NCI-H1436 treated with DMSO at 0.1 percent for 48 hours (cell line): ENCODE measurements at regions not wholly inside any gene's neighbourhood (a gene's known extent, or its start where the extent isn't known, plus 50 kb on each side); places are given as distances from the start of the nearest gene placed in this dataset.

Experiments
- DNase-seq: peaks from one replicate; lab custom pipeline; 2025; lab: John Stamatoyannopoulos, UW

DNA sequence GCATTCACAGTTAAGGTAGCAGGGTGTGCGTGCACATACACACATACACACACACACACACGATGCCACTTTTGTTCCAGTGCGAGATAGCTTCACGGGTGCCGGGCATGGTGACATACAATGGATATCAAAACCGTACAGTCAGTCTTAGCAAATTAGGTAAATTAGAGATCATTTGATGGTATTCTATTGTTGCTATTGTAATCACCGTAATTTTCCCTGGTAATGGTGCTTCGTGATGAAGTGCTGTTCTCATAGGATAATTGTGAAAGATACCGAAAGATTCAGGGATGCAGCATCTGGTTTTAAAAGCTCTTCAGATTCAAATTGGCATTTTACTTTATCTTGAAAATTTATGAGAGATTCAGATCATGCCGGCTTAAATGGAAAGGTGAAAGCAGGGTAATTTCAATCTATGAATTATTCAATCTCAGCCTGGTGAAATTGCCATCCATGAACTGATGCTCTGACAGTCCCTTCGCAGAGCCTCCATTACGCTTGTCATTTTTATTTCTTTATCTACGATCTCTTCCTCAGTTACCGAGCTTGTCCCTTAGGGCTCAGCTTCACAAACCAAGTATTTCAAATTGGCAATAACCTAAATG is 71.3 kb upstream of the SOX4 start:
- DNase-seq: peak; percentile 72

DNA sequence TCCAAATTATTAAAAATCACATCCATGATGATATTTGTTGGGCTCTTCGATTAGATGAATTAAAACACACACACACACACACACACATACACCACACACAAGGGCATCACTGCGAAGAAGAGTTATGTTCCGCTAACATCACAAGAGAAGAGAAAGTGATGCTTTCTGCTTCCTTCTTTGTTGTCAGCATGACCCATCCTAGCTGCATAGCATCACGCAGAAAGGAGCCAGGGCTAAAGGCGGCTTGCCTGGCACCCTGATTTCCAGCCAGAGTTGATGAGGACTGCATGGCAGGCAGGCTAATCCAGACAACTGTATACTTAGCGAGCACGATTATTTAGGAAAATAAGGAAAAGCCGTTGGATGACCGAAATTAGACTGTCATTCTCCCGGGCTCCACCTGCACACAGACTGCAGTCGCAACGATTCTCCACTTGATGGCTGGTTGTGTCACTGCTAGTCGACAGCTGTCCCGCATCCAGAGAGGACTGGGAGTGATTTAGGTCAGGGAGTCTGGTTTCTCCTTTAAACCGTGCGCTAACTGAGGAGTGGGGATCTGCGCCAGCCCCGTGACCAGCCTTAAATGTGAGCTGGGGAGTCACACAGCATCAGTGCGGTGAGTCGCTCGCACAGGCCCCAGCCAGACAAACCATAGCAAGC is 70.6 kb upstream of the SOX4 start:
- no peak for DNase-seq

DNA sequence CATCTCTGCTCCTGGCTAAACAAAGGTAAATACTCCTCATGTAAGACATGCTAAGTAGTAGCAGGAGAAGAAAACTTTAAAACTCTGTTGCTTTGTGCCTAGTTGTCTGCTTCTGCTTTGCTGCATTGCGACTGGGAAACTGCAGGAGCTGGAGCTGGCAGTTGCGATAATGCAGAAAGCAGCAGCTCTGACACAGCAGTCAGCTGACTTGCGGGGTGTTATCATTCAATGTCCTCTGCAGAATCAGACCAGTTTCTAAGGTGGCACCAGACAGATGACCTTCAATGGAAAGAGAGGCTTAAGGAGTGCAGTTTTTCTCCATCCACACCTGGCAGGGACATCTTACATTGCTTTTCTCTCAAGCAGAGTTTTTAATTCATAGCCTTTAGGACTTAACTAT is 69.9 kb upstream of the SOX4 start:
- no peak for DNase-seq

DNA sequence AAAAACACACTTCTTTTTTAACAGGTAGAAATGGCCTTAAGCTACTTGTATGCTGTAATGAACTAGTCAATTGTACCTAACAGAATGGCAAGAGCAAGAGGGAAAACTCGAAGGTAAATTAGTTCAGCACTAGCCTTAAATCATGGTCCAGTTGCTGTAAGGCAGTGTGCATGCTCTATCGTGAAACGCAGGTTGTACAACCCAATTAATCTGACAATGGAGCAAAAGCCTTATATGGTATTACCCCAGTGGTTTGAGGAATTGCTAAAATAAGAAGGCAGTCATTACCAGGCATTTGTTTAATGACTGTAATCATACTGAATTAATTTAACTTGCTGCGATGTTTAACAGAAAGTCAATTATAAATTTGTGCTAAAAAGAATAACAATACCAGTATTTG is 69.3 kb upstream of the SOX4 start:
- DNase-seq: peak; percentile 93

DNA sequence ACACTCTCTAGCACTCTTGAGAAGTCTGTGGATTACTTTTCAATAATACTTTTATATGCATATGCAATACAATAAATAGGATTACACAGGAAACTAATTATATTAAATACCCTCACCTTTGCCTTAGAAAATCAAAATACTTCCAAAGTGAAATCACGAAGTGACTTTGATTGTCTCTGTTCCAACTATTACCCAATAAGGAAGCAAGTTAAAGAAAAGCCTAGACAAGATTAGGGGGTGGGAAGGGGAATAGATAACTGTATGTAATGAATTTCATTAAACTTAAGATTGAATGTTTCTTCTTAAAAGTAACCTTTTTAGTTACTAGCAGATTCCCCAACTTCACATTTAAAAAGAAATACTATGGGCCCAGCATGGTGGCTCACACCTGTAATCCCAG is 66.6 kb upstream of the SOX4 start:
- DNase-seq: no peak

DNA sequence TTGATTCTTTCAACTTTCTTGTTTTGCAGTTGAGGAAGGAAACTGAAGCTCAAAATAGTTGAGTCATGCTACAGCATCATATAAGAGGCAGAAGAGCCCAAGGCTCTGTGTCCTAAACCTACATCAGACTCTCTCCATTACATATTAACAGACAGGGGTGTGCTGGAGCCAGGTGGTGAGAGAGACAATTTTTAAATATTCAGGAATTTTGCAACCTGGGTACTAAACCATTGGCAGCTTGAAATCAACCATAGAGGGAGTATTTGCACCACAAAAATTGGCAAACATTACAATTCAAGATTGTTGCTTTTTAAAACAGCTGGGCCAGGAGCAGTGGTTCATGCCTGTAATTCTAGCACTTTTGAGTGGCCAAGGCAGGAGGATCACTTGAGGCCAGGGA is 65.8 kb upstream of the SOX4 start:
- DNase-seq: no peak

DNA sequence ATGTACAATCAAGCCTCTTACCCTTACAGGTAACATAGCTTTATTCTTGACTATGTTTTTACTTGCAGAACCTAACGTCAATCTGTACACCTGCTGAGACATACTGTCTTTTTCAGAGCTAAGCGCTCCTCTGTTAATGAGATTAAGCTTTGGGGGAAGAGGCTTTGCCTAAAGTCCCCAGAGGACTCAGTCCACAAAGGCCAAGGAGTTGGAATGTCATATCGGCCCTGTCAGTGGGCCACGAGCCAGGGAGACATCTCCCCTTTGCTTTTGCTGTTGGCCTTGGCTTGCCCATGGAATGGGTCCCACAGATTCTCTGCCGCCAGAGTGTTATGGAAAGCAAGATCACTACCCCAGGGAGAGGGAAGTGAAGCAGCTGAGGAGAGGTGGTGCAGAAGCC is 64.1 kb upstream of the SOX4 start:
- no peak for DNase-seq

DNA sequence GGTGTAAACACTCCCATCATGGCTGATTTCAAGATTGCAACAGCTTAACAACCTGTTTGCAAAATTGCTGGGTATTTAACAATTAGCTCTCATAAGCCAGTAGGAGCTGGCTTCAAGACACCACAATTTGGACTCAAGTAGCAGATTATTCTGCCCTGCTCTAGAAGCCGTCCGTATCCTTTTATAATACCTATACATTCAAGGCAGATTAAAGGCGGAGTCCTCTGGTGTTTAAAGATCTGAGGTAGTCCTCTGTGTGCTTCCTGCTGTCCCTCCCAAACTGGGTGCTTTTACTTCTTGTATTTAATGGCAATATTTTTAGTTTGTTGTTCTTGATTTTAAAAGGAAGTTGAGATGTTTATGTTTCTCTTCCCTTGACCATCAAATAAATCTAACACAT is 62.2 kb upstream of the SOX4 start:
- DNase-seq: no peak

DNA sequence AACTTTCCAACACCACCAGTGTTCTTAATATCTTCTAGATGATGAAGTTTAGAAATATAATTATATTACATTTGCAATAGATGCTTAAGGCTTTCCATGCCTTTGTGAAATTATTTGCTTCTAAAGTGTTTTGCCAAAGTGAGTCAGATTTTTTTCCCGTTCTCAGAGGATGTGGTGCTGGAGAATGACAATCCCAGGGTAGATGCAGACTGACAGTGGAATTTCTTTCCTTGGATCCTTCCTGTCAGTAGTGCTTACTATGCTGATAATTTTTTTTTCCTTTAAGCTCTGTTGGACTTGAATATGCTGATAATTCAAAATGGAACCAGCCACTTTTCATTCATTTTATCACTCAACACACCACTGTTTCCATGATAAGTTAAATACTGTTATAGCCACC is 59.9 kb upstream of the SOX4 start:
- DNase-seq: no peak

DNA sequence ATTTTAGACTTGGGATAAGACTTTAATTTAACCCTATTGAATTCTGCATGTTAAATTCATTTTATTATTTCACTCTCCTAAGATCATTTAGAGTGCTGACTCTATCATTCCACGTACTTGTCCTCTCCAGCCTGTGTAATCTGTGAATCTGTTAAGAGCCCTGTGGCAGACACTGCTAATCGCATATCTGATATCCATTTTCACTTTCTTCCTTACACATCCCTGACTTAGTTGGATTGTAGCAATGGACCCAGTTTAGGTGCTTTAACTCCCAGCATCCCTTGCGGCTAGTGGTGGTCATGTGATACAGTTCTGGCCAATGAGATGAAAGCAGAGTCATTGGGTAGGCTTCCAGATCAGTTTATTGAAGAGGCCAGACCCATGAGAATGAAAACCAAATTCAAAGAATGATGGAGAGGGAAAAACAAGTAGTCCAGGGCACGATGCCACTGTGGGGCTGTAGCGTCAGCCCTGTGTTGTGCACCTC is 57.2 kb upstream of the SOX4 start:
- DNase-seq: no peak

DNA sequence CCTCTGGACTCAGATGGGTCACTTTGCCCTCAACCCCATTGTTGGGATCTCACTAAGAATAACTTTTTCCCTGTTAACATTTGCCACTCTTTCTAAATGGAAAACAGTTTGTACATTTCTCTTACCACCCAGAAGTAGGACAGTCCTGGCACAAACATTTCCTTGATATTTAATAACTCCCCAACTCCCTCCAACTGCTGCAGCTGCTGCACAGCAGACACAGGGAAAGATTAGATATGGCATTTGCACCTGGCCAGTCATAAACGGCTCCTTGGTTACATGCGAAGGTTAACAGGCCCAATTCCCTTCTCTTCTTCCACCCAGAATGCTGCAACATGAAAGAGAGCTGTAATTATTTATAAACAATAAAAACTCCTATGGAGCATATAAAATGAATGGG is 55.9 kb upstream of the SOX4 start:
- DNase-seq: no peak

DNA sequence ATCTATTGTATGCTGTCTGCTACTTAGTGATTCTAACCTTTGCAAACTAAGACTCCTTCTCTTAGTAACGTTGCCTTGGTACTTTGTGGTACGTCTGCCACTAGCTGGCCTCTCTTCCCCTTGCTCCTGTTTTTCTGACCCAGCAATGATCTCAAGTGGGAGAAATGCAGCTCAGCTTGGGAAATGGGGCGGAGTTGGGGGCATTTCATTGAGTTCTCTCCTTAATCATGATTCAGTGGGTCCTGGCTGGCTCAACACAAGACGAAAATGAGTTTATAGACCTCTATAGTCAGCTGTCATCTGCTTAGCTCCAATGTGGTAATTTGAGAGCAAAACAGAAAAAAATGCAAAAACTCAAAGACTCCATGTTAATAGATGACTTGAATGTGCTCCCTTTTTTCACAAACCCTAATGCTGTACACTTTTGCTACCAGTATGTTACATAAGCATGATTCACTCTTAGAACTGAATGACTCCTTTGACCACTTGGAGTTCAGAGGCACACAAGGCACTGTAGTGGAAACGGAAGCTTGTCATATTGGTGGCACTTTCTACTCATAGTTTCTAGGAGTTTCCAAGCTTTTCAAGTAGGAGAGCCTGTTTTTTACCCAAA is 55.3 kb upstream of the SOX4 start:
- no peak for DNase-seq

DNA sequence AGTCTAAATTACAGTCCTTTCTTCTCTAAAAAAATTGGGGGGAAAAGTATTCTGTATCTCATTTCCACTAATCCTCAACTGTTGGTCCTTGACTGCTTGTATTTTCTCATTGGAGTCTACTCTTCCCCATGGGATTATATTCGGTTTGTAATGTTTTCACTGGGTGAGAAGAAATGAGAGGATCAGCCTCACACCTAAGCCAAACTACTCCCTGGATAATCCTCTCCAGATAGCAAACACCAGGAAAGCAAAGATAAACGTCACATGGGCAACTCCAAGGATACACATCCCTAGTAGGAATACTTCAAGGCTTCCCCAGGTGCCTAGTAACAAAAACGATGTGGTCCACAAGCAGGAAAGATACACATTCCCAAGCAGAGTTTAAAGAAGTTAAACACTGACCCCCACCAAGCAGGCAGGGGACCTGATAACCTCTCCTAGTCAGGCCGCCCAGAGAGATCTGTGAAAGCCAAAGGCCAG is 53.9 kb upstream of the SOX4 start:
- no peak for DNase-seq
